ENCODE measurements at regions not wholly inside any gene's neighbourhood (a gene's known extent, or its start where the extent isn't known, plus 50 kb on each side); places are given as distances from the start of the nearest gene placed in this dataset.

DNA sequence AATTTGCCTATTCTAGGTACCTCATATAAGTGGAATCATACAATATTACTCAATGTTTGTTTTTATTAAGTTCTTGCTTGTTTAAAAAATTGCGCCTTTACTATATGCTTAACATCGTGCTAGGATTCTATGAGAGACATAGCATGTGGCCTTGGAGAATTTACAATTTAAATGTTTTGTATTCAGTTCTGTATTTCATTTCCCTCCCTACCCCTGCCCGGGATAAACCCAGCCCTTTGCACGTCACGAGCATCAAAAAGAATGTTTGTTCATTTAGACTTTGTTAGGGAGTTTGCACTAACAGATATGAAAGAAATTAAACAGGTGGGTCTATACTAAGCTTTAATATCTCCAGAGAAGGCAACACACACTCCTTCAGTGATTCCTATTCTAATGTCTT lies 75.7 kb downstream of the C18orf54 start (continued):
- TF ChIP-seq GTF2F1 (IDR thresholded peaks at IDR 0.05; ENCODE audit: borderline replicate concordance, low read depth, low read length) (no peak), RAD21 (IDR thresholded peaks at IDR 0.05 in 1 of 2, conservative IDR thresholded peaks at IDR 0.05 in 1 of 2; ENCODE audit: low read depth in 2 of 2, low read length in 2 of 2) (no peak), KDM4A (IDR thresholded peaks at IDR 0.05; ENCODE audit: low read depth, low read length, severe bottlenecking) (no peak)
